ENCODE measurements at regions not wholly inside any gene's neighbourhood (a gene's known extent, or its start where the extent isn't known, plus 50 kb on each side); places are given as distances from the start of the nearest gene placed in this dataset.

- ChIA-PET POLR2A (no interaction called here), CTCF (ENCODE audit: low intra/inter-chr PET ratio, low total read pairs) (no interaction called here)
- no peak for ATAC-seq
- H3K4me1 ChIP-seq (ENCODE audit: insufficient read depth, low read length): no peaks in the 10 kb centered on the region
- no peaks in the 10 kb centered on the region for H4K20me1 ChIP-seq (ENCODE audit: insufficient read depth, low read length)
- H3K27ac ChIP-seq (ENCODE audit: extremely low read length, insufficient read depth, low read length): no peak overlapping the region
- no peak overlapping the region for H3K4me3 ChIP-seq (replicated peaks in 1 of 3; ENCODE audit: insufficient read depth in 1 of 3, low read depth in 2 of 3, low read length in 3 of 3)
- WGBS (ENCODE audit: low lambda C conversion rate): 2% methylated on average over 3 of the region's 3 CpGs
- intact Hi-C loops (cut with micrococcal nuclease; ENCODE audit: unreplicated experiment): no loop called here
- H2AFZ ChIP-seq (ENCODE audit: low read length): no peak overlapping the region
- TF ChIP-seq KMT2B (CRISPR knock-in tag; IDR thresholded peaks at IDR 0.05) (no peak), ZSCAN21 (CRISPR knock-in tag; IDR thresholded peaks at IDR 0.05; ENCODE audit: borderline replicate concordance) (no peak), SAP130 (CRISPR knock-in tag; IDR thresholded peaks at IDR 0.05; ENCODE audit: low read depth) (no peak), POLR2G (IDR thresholded peaks at IDR 0.05; ENCODE audit: low read depth, low read length) (no peak), RBM22 (optimal IDR thresholded peaks at IDR 0.05; ENCODE audit: low read length) (no peak), FOXK2 (IDR thresholded peaks at IDR 0.05) (no peak), ZNF672 (CRISPR knock-in tag; IDR thresholded peaks at IDR 0.05) (no peak), CBX2 (IDR thresholded peaks at IDR 0.05; ENCODE audit: low read depth, low read length) (no peak), CBX2 (CRISPR knock-in tag; IDR thresholded peaks at IDR 0.05; ENCODE audit: low read depth) (no peak), SRF (IDR thresholded peaks at IDR 0.05; ENCODE audit: low read depth, low read length) (no peak), ZNF260 (CRISPR knock-in tag; IDR thresholded peaks at IDR 0.05; ENCODE audit: borderline replicate concordance, low read depth) (no peak), GATAD1 (CRISPR knock-in tag; IDR thresholded peaks at IDR 0.05) (no peak), NR2F1 (CRISPR knock-in tag; IDR thresholded peaks at IDR 0.05) (no peak), HDAC2 (CRISPR knock-in tag; IDR thresholded peaks at IDR 0.05) (no peak), ZNF878 (CRISPR knock-in tag; IDR thresholded peaks at IDR 0.05) (no peak), HMGA1 (CRISPR knock-in tag; conservative IDR thresholded peaks at IDR 0.05) (no peak), ZNF510 (CRISPR knock-in tag; IDR thresholded peaks at IDR 0.05; ENCODE audit: low read depth) (no peak)
- TF ChIP-seq, protein P1, sequence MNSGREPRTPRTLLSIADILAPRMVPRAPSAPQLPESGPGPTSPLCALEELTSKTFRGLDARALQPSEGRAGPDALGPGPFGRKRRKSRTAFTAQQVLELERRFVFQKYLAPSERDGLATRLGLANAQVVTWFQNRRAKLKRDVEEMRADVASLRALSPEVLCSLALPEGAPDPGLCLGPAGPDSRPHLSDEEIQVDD (CRISPR knock-in tag; IDR thresholded peaks at IDR 0.05; ENCODE audit: borderline replicate concordance): no peak
- TF ChIP-seq, protein P2, sequence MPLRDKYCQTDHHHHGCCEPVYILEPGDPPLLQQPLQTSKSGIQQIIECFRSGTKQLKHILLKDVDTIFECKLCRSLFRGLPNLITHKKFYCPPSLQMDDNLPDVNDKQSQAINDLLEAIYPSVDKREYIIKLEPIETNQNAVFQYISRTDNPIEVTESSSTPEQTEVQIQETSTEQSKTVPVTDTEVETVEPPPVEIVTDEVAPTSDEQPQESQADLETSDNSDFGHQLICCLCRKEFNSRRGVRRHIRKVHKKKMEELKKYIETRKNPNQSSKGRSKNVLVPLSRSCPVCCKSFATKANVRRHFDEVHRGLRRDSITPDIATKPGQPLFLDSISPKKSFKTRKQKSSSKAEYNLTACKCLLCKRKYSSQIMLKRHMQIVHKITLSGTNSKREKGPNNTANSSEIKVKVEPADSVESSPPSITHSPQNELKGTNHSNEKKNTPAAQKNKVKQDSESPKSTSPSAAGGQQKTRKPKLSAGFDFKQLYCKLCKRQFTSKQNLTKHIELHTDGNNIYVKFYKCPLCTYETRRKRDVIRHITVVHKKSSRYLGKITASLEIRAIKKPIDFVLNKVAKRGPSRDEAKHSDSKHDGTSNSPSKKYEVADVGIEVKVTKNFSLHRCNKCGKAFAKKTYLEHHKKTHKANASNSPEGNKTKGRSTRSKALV (CRISPR knock-in tag; IDR thresholded peaks at IDR 0.05): no peak
- TF ChIP-seq, protein P3, sequence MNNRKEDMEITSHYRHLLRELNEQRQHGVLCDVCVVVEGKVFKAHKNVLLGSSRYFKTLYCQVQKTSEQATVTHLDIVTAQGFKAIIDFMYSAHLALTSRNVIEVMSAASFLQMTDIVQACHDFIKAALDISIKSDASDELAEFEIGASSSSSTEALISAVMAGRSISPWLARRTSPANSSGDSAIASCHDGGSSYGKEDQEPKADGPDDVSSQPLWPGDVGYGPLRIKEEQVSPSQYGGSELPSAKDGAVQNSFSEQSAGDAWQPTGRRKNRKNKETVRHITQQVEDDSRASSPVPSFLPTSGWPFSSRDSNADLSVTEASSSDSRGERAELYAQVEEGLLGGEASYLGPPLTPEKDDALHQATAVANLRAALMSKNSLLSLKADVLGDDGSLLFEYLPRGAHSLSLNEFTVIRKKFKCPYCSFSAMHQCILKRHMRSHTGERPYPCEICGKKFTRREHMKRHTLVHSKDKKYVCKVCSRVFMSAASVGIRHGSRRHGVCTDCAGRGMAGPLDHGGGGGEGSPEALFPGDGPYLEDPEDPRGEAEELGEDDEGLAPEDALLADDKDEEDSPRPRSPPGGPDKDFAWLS (CRISPR knock-in tag; IDR thresholded peaks at IDR 0.05; ENCODE audit: borderline replicate concordance): no peak
- H3K9ac ChIP-seq (ENCODE audit: insufficient read depth, low read depth, low read length): no peak overlapping the region
- in situ Hi-C loops (cut with HindIII; ENCODE audit: extremely low pct_ligation_motif_present, low pct_unique_long_range_greater_than_20kb): no loop called here
- no peaks in the 10 kb centered on the region for H3K36me3 ChIP-seq (replicated peaks in 1 of 2; ENCODE audit: control insufficient read depth in 1 of 2, insufficient read depth in 2 of 2, low read length in 2 of 2)
- no peak for DNase-seq (ENCODE audit: low spot score)
- no peak for FAIRE-seq
- H3K4me2 ChIP-seq (ENCODE audit: low read depth, low read length): no peak overlapping the region
- H3K9me3 ChIP-seq (ENCODE audit: low read length): no peaks in the 10 kb centered on the region
- BruUV-seq (replicated peaks): no TSS peak
- no peaks in the 10 kb centered on the region for H3K27me3 ChIP-seq (ENCODE audit: control insufficient read depth in 1 of 2, insufficient read depth in 2 of 2, low read length in 2 of 2)
- no peaks in the 10 kb centered on the region for H3K79me2 ChIP-seq (ENCODE audit: insufficient read depth, low read length)
Observed at GRCh38 chr12:97017213-97017612, 110.2 kb downstream of the NEDD1 start.
